GM12892 (cell line): ENCODE measurements at regions not wholly inside any gene's neighbourhood (a gene's known extent, or its start where the extent isn't known, plus 50 kb on each side); places are given as distances from the start of the nearest gene placed in this dataset.

Experiments
- POLR2A ChIP-seq: IDR thresholded peaks from 2 replicates; pipeline ENCODE4 v1.6.1; 2011; ENCODE audit warnings: low read depth, low read length, control low read depth
- POLR2AphosphoS5 ChIP-seq: IDR thresholded peaks from 2 replicates; pipeline ENCODE4 v1.6.1; 2011; ENCODE audit warnings: low read depth, low read length, control low read depth
- TAF1 ChIP-seq: IDR thresholded peaks from 2 replicates; pipeline ENCODE4 v1.6.1; 2011; ENCODE audit warnings: low read depth, mild to moderate bottlenecking, control low read depth, low read length, borderline replicate concordance

- TF ChIP-seq POLR2A (no peak), TAF1 (no peak), POLR2AphosphoS5 (no peak)
These were observed 382.3 kb upstream of the NT5C1B start for GRCh38 chr2:18971628-18972027.
